ENCODE measurements at regions not wholly inside any gene's neighbourhood (a gene's known extent, or its start where the extent isn't known, plus 50 kb on each side); places are given as distances from the start of the nearest gene placed in this dataset.

GRCh38 chr4:181225616-181226261, 1017.5 kb upstream of the TENM3 start:
- TF ChIP-seq EZH2 (IDR thresholded peaks at IDR 0.05; ENCODE audit: borderline replicate concordance, low read depth, low read length, severe bottlenecking): no peak
- no peak for TF ChIP-seq CTCF (IDR thresholded peaks at IDR 0.05; ENCODE audit: borderline replicate concordance, extremely low read depth, low read length, poor library complexity, severe bottlenecking)
- H3K36me3 ChIP-seq (ENCODE audit: insufficient read depth, low read length): no peaks in the 10 kb centered on the region
- H3K4me3 ChIP-seq (ENCODE audit: low read depth in 1 of 2, low read length in 2 of 2): no peak overlapping the region
- DNase-seq (no peak), ATAC-seq (ENCODE audit: insufficient read depth, low read depth) (no peak)
- H4K20me1 ChIP-seq (ENCODE audit: insufficient read depth, low read length): no peaks in the 10 kb centered on the region
- no peaks in the 10 kb centered on the region for H3K9me3 ChIP-seq (ENCODE audit: insufficient read depth, low read length, severe bottlenecking)
- no peak overlapping the region for H2AFZ ChIP-seq (ENCODE audit: low read depth, low read length)
- H3K4me1 ChIP-seq (ENCODE audit: insufficient read depth, low read length): no peaks in the 10 kb centered on the region
- no peaks in the 10 kb centered on the region for H3K79me2 ChIP-seq (ENCODE audit: insufficient read depth, low read length)
- no peak overlapping the region for H3K27ac ChIP-seq (ENCODE audit: low read length)
- H3K4me2 ChIP-seq (ENCODE audit: insufficient read depth, low read length): no peak overlapping the region
- H3K27me3 ChIP-seq (ENCODE audit: insufficient read depth, low read length, poor library complexity): no peaks in the 10 kb centered on the region
- H3K9ac ChIP-seq (ENCODE audit: low read depth, low read length): no peak overlapping the region

GRCh38 chr4:181234951-181235680, 1008.1 kb upstream of the TENM3 start:
- ATAC-seq (ENCODE audit: insufficient read depth, low read depth): no peak
- no peak for DNase-seq

GRCh38 chr4:181245326-181245725, 997.9 kb upstream of the TENM3 start:
- ATAC-seq (ENCODE audit: insufficient read depth, low read depth) (no peak), DNase-seq (no peak)
- Histone ChIP-seq H2AFZ (ENCODE audit: low read depth, low read length) (no peak overlapping the region), H3K27ac (ENCODE audit: low read length) (no peak overlapping the region), H3K27me3 (ENCODE audit: insufficient read depth, low read length, poor library complexity) (no peaks in the 10 kb centered on the region), H3K36me3 (ENCODE audit: insufficient read depth, low read length) (no peaks in the 10 kb centered on the region), H3K9ac (ENCODE audit: low read depth, low read length) (no peak overlapping the region), H3K9me3 (ENCODE audit: insufficient read depth, low read length, severe bottlenecking) (peaks cover 4% of the 10 kb centered on the region), H3K4me1 (ENCODE audit: insufficient read depth, low read length) (no peaks in the 10 kb centered on the region), H3K4me3 (ENCODE audit: low read depth in 1 of 2, low read length in 2 of 2) (no peak overlapping the region), H4K20me1 (ENCODE audit: insufficient read depth, low read length) (no peaks in the 10 kb centered on the region), H3K79me2 (ENCODE audit: insufficient read depth, low read length) (no peaks in the 10 kb centered on the region), H3K4me2 (ENCODE audit: insufficient read depth, low read length) (no peak overlapping the region)
- TF ChIP-seq CTCF (IDR thresholded peaks at IDR 0.05; ENCODE audit: borderline replicate concordance, extremely low read depth, low read length, poor library complexity, severe bottlenecking): no peak
- TF ChIP-seq EZH2 (IDR thresholded peaks at IDR 0.05; ENCODE audit: borderline replicate concordance, low read depth, low read length, severe bottlenecking): no peak

More at GRCh38 chr4:181234951-181235680, 1008.1 kb upstream of the TENM3 start:
- TF ChIP-seq CTCF (IDR thresholded peaks at IDR 0.05; ENCODE audit: borderline replicate concordance, extremely low read depth, low read length, poor library complexity, severe bottlenecking) (no peak), EZH2 (IDR thresholded peaks at IDR 0.05; ENCODE audit: borderline replicate concordance, low read depth, low read length, severe bottlenecking) (no peak)
- Histone ChIP-seq H3K9me3 (ENCODE audit: insufficient read depth, low read length, severe bottlenecking) (no peaks in the 10 kb centered on the region), H3K27ac (ENCODE audit: low read length) (no peak overlapping the region), H3K4me3 (ENCODE audit: low read depth in 1 of 2, low read length in 2 of 2) (no peak overlapping the region), H2AFZ (ENCODE audit: low read depth, low read length) (no peak overlapping the region), H3K36me3 (ENCODE audit: insufficient read depth, low read length) (no peaks in the 10 kb centered on the region), H3K9ac (ENCODE audit: low read depth, low read length) (no peak overlapping the region), H3K4me1 (ENCODE audit: insufficient read depth, low read length) (no peaks in the 10 kb centered on the region), H4K20me1 (ENCODE audit: insufficient read depth, low read length) (no peaks in the 10 kb centered on the region), H3K4me2 (ENCODE audit: insufficient read depth, low read length) (no peak overlapping the region), H3K27me3 (ENCODE audit: insufficient read depth, low read length, poor library complexity) (no peaks in the 10 kb centered on the region), H3K79me2 (ENCODE audit: insufficient read depth, low read length) (no peaks in the 10 kb centered on the region)
